GF-D8 (cell line): ENCODE measurements at regions not wholly inside any gene's neighbourhood (a gene's known extent, or its start where the extent isn't known, plus 50 kb on each side); places are given as distances from the start of the nearest gene placed in this dataset.

Source experiments
- DNase-seq: peaks from one replicate; lab custom pipeline; 2025; lab: John Stamatoyannopoulos, UW

GRCh38 chr2:234247453-234248180, 197.1 kb downstream of the SPP2 start:
- DNase-seq: no peak

GRCh38 chr2:234245945-234246344, 195.4 kb downstream of the SPP2 start:
- DNase-seq: no peak

GRCh38 chr2:234243871-234244565, 193.5 kb downstream of the SPP2 start:
- no peak for DNase-seq

GRCh38 chr2:234242459-234242836, 191.9 kb downstream of the SPP2 start:
- DNase-seq: no peak

- DNase-seq: no peak
These were observed 191.4 kb downstream of the SPP2 start for GRCh38 chr2:234241656-234242458.

DNA sequence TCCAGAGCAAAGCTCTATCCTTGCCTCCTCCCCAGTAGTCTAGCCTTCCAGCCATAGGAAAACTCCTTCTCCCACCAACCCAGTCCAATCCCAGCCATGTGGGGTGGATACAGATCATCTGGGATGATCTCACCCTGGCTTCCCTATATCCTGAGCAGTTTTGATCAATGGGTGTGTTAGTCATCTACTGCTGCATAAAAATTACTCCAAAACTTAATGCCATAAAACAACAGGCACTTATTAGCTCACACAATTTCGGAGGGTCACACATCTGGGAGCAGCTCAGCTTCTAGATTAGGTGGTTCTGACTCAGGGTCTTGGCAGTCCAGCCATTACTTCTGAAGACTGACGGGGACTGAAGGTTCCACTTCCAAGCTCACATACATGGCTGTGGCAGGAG, 190.4 kb downstream of the SPP2 start:
- no peak for DNase-seq

DNA sequence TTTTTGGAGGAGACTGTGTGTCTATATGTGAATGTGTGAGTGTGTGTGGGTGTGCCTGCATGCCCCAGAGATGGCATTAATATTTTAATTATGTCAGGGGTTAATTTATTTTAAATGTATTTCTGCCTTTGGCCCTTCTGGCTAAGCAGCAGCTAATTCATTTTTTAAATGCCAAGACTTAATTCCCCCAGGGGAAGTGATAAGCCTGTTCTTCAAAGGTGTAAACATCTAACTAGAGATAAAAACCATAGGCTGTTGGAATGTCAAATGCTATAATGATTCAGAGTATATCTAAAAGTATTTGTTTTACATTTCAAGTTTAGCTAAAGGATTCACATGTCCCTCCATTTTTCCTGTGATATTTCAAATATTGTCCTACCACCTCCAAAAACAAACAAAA, 184.7 kb downstream of the SPP2 start:
- no peak for DNase-seq

DNA sequence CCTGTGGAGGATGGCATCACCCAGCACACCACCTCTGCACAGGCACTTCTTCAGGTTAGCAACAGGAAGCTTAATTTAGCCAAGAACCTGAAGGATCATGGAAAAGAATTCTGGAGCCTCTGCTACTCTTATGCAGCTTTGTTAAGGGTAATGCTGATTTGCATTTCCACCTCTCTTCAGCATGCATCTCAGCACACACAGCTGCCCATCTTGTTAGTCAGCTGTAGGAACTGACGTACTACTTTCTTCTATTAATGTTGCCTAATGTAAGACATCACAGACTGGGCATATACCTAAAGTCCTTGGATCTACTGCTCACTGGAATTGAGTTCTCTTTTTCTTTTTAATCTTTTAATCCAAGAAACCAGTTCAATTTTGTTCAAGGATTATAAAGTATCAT, 181.0 kb downstream of the SPP2 start:
- no peak for DNase-seq

DNA sequence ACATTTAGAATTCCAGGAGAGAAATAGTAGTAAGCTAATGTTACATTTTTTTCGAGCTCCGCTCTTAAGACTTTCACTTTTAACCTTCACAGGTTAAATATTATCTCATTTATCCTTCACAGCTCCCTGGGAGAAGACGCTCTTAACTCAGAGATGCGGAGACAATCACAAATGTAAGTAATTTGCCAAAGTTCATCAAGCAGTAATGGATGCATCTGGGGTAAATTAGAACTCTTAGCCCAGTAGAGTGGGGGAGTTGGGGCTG, 168.5 kb downstream of the SPP2 start:
- DNase-seq: no peak

DNA sequence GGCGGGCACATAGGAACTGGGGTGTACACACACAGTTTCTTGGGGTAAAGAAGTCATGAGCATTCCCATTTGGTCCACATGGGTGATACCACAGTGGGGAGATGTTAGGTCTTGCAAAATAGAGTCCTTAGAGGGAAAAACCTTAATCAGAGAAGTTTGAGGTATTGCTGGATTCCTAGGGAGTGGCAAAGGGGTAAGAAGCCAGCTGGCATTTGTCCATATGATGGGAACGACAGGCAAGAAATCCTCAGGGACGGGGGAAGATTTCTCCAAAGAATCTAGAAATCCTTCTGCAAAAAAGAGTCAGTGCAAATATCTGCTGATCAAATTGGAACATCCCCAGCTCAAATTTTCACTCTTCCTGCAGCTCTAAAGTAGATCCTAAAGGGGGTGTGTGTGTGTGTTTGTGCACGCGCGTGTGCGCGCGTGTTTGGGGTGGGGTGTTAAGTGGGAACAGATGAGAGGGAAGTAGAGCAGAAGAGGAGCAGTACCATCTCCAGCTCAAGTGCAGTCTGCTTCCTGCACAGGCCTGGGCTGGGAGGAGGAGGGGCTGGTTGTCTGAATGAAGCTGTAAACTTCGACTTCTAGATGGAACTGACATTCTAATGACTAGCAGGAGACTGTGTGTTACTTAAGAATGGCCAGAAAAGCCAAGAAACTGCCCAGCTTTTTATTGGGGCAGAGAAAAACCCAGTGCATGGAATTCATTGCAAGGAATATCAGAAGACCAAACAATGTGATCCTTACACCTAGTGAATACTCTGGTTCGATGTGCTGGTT, 168.0 kb downstream of the SPP2 start:
- DNase-seq: no peak

- DNase-seq: no peak
These were observed 162.0 kb downstream of the SPP2 start for GRCh38 chr2:234212534-234212933.

DNA sequence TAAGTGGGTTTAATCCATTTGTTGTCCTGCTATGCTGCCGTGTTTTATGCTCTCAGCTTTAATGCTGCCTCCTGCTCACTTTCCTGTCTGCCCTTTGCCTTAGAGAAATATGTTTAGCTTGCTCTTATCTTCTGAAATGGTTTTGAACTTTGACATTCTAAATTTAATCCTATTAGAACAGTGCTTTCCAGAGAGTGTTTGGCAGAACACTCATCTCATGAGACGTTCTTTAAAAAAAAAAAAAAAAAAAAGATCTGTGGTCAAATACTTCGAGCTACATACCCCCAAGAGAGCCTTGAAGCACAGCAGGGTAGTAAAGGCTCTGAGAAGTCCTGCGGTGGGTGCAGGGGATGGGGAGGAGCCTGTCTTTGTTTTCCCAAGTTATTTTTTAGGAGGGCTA, 161.3 kb downstream of the SPP2 start:
- DNase-seq: no peak

DNA sequence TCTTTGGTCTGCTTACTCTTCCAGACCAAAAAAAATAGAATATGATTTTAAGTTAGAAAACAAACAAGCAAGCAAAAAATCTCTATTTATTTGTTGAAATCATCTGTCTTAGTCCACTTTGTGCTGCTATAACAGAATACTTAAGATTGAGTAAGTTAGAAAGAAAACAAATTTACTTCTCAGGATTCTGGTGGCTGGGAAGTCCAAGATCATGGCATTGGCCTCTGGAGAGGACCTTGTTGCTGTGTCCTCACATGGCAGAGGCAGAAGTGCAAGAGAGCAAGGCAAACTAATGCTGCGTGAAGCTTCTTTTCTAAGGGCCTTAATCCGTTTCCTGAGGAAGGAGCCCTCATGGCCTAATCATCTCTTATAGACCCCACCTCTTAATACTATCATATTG, 156.2 kb downstream of the SPP2 start:
- no peak for DNase-seq

DNA sequence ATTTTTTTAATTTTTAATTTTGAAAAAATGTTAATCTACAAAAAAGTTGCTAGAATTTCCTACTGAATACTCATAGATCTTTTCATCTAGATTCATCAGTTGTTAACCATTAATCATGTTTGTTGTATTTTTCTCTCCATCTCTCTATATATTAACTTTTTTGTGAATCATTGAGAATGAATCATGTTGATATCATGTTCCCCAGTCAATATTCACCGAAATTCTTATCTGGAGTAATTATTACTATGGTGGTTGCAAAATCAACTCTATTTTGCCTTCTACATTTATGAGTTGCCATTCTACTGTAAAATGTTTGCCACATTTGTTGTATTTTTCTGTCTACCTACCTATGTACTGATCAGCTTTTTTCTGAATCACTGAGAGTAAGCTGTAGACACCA, 154.0 kb downstream of the SPP2 start:
- no peak for DNase-seq

DNA sequence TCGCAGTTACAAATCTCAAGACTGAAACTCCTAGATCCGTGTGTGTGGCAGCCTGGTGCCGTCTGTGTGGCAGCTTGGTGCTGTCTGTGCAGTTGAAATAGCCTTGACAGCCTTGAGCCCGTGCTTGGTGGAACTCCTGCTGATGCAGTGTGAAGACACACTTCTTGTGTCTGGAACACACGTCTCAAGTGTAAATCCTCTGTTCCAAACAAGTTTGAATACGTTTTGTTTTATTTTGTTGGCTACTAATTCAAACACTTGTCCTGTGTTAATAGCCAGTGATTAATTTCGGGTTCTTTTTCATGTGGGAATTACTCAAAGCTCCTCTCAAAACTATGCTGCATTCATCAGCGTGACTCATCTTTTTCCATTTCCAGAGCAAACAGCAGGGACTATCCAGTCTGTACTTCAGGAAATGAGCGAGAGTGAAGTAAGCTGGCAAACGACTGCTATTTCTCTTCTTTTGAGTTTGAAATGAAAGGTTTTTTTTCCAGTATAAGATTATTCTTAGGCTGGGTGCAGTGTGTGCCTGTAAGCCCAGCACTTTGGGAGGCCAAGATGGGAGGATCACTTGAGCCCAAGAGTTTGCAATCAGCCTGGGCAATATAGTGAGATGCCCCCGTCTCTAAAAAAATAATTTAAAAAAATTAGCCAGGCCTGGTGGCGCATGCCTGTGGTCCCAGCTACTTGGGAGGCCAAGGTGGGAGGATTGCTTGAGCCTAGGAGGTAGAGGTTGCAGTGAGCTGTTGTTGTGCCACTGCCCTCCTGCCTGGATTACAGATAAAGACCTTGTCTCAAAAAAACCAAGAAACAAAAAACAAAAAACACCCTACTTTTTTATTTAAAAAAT, 152.9 kb downstream of the SPP2 start:
- no peak for DNase-seq

DNA sequence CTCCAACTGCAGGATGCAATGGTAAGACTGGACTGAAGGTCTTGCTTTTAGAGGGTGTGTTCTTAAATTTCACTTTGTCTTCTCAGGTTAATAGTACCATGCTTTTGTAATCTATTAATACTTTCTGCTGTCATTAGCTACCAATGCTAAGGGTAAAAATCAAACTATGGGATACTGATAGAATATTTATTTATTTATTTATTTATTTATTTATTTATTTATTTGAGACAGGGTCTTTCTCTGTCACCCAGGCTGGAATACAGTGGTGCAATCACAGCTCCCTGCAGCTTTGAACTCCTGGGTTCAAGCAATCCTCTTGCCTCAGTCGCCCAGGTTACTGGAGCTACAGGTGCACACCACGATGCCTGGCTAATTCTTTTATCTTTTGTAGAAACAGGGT, 152.1 kb downstream of the SPP2 start:
- no peak for DNase-seq

- DNase-seq: no peak
These were observed 149.5 kb downstream of the SPP2 start for GRCh38 chr2:234199996-234200395.

DNA sequence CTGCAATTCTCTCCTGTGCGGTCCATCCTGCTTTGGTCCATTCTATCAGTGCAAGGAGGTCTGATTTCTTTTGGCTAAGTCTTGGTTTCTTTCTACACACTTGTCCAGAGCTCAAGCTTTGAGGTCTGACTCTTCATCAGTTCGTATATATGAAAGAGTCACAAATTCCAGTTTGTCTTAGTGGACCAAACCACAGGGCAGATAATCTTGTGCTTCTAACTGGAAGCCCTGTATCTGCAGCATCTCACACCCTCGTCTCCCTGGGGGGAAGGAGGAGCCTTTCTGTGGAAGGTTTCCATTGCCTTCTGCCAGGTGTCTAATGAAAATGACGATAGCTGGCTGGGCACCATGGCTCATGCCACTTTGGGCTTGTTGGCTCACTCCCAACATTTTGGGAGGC, 148.5 kb downstream of the SPP2 start:
- no peak for DNase-seq

- DNase-seq: no peak
These were observed 145.0 kb downstream of the SPP2 start for GRCh38 chr2:234195516-234195915.

DNA sequence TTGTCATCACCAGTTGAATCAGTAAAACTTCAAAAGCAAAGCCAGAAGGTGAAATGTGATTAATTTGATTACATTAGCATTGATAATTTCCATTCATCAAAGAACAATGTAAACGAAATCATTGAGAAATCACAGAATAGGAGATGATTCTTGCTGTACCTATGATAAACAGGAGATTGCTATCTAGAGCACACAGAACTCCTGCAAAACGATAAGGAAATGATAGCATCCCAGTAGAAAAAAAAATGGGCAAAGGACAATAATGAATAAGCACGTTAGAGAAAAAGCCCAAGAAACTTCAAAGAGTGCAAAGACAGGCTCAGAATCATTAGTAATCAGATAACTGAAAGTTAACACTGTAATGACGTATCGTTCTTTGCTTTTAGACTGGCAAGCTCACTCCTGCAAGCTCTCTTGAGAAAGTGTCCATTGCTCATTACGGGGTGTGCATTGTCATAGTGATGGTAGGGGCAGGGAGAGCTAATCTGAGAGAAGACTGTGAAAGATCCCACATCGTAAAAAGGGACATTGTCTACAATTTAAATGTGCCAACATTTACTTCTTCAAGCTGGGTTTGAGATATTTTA, 143.6 kb downstream of the SPP2 start:
- no peak for DNase-seq

DNA sequence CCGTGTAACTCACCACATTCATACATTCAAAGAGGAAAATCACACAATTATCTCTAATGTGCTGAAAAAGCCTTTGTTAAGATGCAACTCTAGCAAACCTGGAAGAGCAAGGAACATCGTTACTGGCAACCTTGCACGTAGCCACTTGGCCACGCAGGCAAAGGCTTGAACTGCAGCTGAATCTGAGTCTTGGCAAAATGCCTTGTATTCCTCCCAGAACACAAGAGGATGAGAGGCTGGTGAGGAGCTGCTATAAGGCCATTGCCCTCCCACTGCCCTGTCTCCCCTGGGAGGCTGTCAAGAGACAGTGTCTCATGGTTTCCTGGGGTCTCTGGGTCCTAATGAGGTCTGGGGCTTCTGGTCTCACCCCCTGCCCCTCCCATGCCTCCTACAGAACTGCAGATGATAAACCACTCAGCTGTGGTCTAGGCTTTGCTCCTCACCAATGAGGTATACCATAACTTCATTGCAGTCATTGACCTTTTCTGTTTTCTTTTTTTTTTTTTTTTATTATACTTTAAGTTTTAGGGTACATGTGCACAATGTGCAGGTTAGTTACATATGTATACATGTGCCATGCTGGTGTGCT, 141.4 kb downstream of the SPP2 start:
- DNase-seq: no peak
